GM21515 (cell line): ENCODE measurements at regions not wholly inside any gene's neighbourhood (a gene's known extent, or its start where the extent isn't known, plus 50 kb on each side); places are given as distances from the start of the nearest gene placed in this dataset.
"Not testable (repeated sequence)": the region's sequence is repeated elsewhere in the genome, so short reads cannot be mapped to it uniquely, and the experiment has no call there.

Source experiments
- ATAC-seq: cut with Tn5 transposase; IDR thresholded peaks from one replicate; pipeline ENCODE4 v1.9.1; 2021; ENCODE audit not compliant: unreplicated experiment

GRCh38 chr7:13117592-13117991 is 430.2 kb downstream of the ARL4A start:
- no peak for ATAC-seq

GRCh38 chr7:13124629-13125028 is 437.2 kb downstream of the ARL4A start:
- ATAC-seq: not testable (repeated sequence)

GRCh38 chr7:13126347-13126746 is 438.9 kb downstream of the ARL4A start:
- ATAC-seq: no peak

- no peak for ATAC-seq
Observed at GRCh38 chr7:13130321-13130720, 442.9 kb downstream of the ARL4A start.

- not testable (repeated sequence) for ATAC-seq
Observed at GRCh38 chr7:13130906-13131305, 443.5 kb downstream of the ARL4A start.

GRCh38 chr7:13132314-13132713 is 444.9 kb downstream of the ARL4A start:
- ATAC-seq: no peak

- not testable (repeated sequence) for ATAC-seq
Observed at GRCh38 chr7:13136345-13136744, 448.9 kb downstream of the ARL4A start.

GRCh38 chr7:13139436-13139835 is 452.0 kb downstream of the ARL4A start:
- no peak for ATAC-seq

- no peak for ATAC-seq
Observed at GRCh38 chr7:13144673-13145072, 457.2 kb downstream of the ARL4A start.

GRCh38 chr7:13148548-13148947 is 461.1 kb downstream of the ARL4A start:
- no peak for ATAC-seq

- ATAC-seq: no peak
Observed at GRCh38 chr7:13151978-13152377, 464.5 kb downstream of the ARL4A start.

GRCh38 chr7:13152755-13153154 is 465.3 kb downstream of the ARL4A start:
- no peak for ATAC-seq

- ATAC-seq: no peak
Observed at GRCh38 chr7:13153266-13153665, 465.8 kb downstream of the ARL4A start.

GRCh38 chr7:13153742-13154141 is 466.3 kb downstream of the ARL4A start:
- ATAC-seq: no peak

GRCh38 chr7:13155188-13155587 is 467.8 kb downstream of the ARL4A start:
- no peak for ATAC-seq

GRCh38 chr7:13159003-13159402 is 471.6 kb downstream of the ARL4A start:
- no peak for ATAC-seq

- no peak for ATAC-seq
Observed at GRCh38 chr7:13159467-13160184, 472.2 kb downstream of the ARL4A start.

GRCh38 chr7:13161125-13161524 is 473.7 kb downstream of the ARL4A start:
- no peak for ATAC-seq

GRCh38 chr7:13165854-13166253 is 478.4 kb downstream of the ARL4A start:
- no peak for ATAC-seq

- ATAC-seq: no peak
Observed at GRCh38 chr7:13166801-13167200, 479.4 kb downstream of the ARL4A start.

- ATAC-seq: no peak
Observed at GRCh38 chr7:13169356-13169755, 481.9 kb downstream of the ARL4A start.

- no peak for ATAC-seq
Observed at GRCh38 chr7:13174991-13175390, 487.6 kb downstream of the ARL4A start.

- ATAC-seq: no peak
Observed at GRCh38 chr7:13179011-13179582, 491.7 kb downstream of the ARL4A start.
